SHP77 (cell line): ENCODE measurements at regions not wholly inside any gene's neighbourhood (a gene's known extent, or its start where the extent isn't known, plus 50 kb on each side); places are given as distances from the start of the nearest gene placed in this dataset.
"Not testable (repeated sequence)": the region's sequence is repeated elsewhere in the genome, so short reads cannot be mapped to it uniquely, and the experiment has no call there.

Experiments
- DNase-seq, 2 experiments: peaks; one replicate each; lab custom pipeline; 2025; lab: John Stamatoyannopoulos, UW

GRCh38 chr1:55868026-55868425 lies 652.9 kb upstream of the USP24 start:
- DNase-seq, result peak; percentile 23 to 39

GRCh38 chr1:55867304-55867843 lies 652.2 kb upstream of the USP24 start:
- no peak for DNase-seq

- not testable (repeated sequence) for DNase-seq
Observed at GRCh38 chr1:55865778-55866177, 650.6 kb upstream of the USP24 start.

GRCh38 chr1:55864251-55864650 lies 649.1 kb upstream of the USP24 start:
- DNase-seq, result no peak

GRCh38 chr1:55861676-55862340 lies 646.6 kb upstream of the USP24 start:
- DNase-seq, result no peak

GRCh38 chr1:55860798-55861519 lies 645.8 kb upstream of the USP24 start:
- DNase-seq, result no peak

GRCh38 chr1:55860326-55860725 lies 645.2 kb upstream of the USP24 start:
- no peak for DNase-seq

GRCh38 chr1:55854911-55855310 lies 639.7 kb upstream of the USP24 start:
- no peak for DNase-seq

GRCh38 chr1:55848906-55849305 lies 633.7 kb upstream of the USP24 start:
- DNase-seq, result no peak

- no peak for DNase-seq
Observed at GRCh38 chr1:55846051-55846450, 630.9 kb upstream of the USP24 start.

GRCh38 chr1:55844322-55844721 lies 629.2 kb upstream of the USP24 start:
- DNase-seq, result no peak

GRCh38 chr1:55839626-55840025 lies 624.5 kb upstream of the USP24 start:
- DNase-seq, result no peak

GRCh38 chr1:55839221-55839620 lies 624.1 kb upstream of the USP24 start:
- no peak for DNase-seq

- DNase-seq, result no peak
Observed at GRCh38 chr1:55836086-55836485, 620.9 kb upstream of the USP24 start.

GRCh38 chr1:55833529-55834091 lies 618.4 kb upstream of the USP24 start:
- DNase-seq, result no peak

GRCh38 chr1:55831759-55832158 lies 616.6 kb upstream of the USP24 start:
- no peak for DNase-seq

GRCh38 chr1:55828044-55828443 lies 612.9 kb upstream of the USP24 start:
- no peak for DNase-seq

- no peak for DNase-seq
Observed at GRCh38 chr1:55827350-55827749, 612.2 kb upstream of the USP24 start.

GRCh38 chr1:55826381-55827080 lies 611.4 kb upstream of the USP24 start:
- no peak for DNase-seq

- DNase-seq, result no peak
Observed at GRCh38 chr1:55825461-55825860, 610.3 kb upstream of the USP24 start.

GRCh38 chr1:55824251-55824640 lies 609.1 kb upstream of the USP24 start:
- DNase-seq, result no peak

GRCh38 chr1:55823541-55824250 lies 608.5 kb upstream of the USP24 start:
- DNase-seq, result no peak
